Hepatocyte (in vitro differentiated cells): ENCODE measurements at regions not wholly inside any gene's neighbourhood (a gene's known extent, or its start where the extent isn't known, plus 50 kb on each side); places are given as distances from the start of the nearest gene placed in this dataset.
"Not testable (repeated sequence)": the region's sequence is repeated elsewhere in the genome, so short reads cannot be mapped to it uniquely, and the experiment has no call there.

Experiments
- DNase-seq: peaks from one replicate; pipeline ENCODE4 v3.0.0-alpha.2; 2016; ENCODE audit warnings: low spot score
- H2AFZ ChIP-seq: fragments of 200-600 bp; sonication (generic); 2 replicates; pipeline ENCODE4 v1.6.0; 2016; ENCODE audit warnings: antibody characterized with exemption, mild to moderate bottlenecking
- H3K27ac ChIP-seq: fragments of 200-600 bp; sonication (generic); 2 replicates; pipeline ENCODE4 v1.5.1; 2016; ENCODE audit warnings: mild to moderate bottlenecking
- H3K27me3 ChIP-seq: fragments of 200-600 bp; sonication (generic); 2 replicates; pipeline ENCODE4 v1.6.1; 2016
- H3K36me3 ChIP-seq: fragments of 200-600 bp; sonication (generic); replicated peaks from 2 replicates; pipeline ENCODE4 v1.5.1; 2016; ENCODE audit warnings: low read depth; ENCODE audit not compliant: insufficient read depth
- H3K4me1 ChIP-seq: fragments of 200-600 bp; sonication (generic); 2 replicates; pipeline ENCODE4 v1.5.1; 2016; ENCODE audit warnings: mild to moderate bottlenecking, moderate library complexity; ENCODE audit not compliant: insufficient read depth
- H3K4me2 ChIP-seq: fragments of 200-600 bp; sonication (generic); 2 replicates; pipeline ENCODE4 v1.6.0; 2016
- H3K4me3 ChIP-seq: fragments of 200-600 bp; sonication (generic); 2 replicates; pipeline ENCODE4 v1.5.1; 2016; ENCODE audit warnings: mild to moderate bottlenecking
- H3K79me2 ChIP-seq: fragments of 200-600 bp; sonication (generic); 2 replicates; pipeline ENCODE4 v1.6.0; 2017; ENCODE audit warnings: mild to moderate bottlenecking
- H3K9me2 ChIP-seq: fragments of 200-600 bp; sonication (generic); replicated peaks from 2 replicates; pipeline ENCODE4 v1.6.0; 2017; ENCODE audit warnings: mild to moderate bottlenecking; ENCODE audit not compliant: insufficient read depth
- H3K9me3 ChIP-seq: fragments of 200-600 bp; sonication (generic); 2 replicates; pipeline ENCODE4 v1.5.1; 2016; ENCODE audit warnings: low read depth, mild to moderate bottlenecking
- H4K20me1 ChIP-seq: fragments of 200-600 bp; sonication (generic); 2 replicates; pipeline ENCODE4 v1.6.0; 2016; ENCODE audit warnings: mild to moderate bottlenecking; ENCODE audit not compliant: insufficient read depth, poor library complexity, severe bottlenecking
- CTCF ChIP-seq: fragments of 200-600 bp; sonication (generic); IDR thresholded peaks from 2 replicates; pipeline ENCODE4 v1.5.1; 2016; ENCODE audit warnings: antibody characterized with exemption, mild to moderate bottlenecking; ENCODE audit not compliant: poor library complexity
- EZH2 ChIP-seq: fragments of 200-600 bp; sonication (generic); IDR thresholded peaks from 2 replicates; pipeline ENCODE4 v1.6.1; 2016; ENCODE audit warnings: antibody characterized with exemption, mild to moderate bottlenecking, borderline replicate concordance
- EZH2phosphoT487 ChIP-seq: fragments of 200-600 bp; sonication (generic); IDR thresholded peaks from one replicate; pipeline ENCODE4 v1.6.1; 2018; ENCODE audit warnings: antibody characterized with exemption, mild to moderate bottlenecking, low read depth, moderate library complexity; ENCODE audit not compliant: unreplicated experiment, severe bottlenecking
- WGBS: methylation state at CpG from one replicate; pipeline ENCODE4 v1.1.6; 2016; ENCODE audit warnings: low lambda C conversion rate; ENCODE audit errors: missing lambda C conversion rate; 5-methylcytosine and 5-hydroxymethylcytosine counted together

DNA sequence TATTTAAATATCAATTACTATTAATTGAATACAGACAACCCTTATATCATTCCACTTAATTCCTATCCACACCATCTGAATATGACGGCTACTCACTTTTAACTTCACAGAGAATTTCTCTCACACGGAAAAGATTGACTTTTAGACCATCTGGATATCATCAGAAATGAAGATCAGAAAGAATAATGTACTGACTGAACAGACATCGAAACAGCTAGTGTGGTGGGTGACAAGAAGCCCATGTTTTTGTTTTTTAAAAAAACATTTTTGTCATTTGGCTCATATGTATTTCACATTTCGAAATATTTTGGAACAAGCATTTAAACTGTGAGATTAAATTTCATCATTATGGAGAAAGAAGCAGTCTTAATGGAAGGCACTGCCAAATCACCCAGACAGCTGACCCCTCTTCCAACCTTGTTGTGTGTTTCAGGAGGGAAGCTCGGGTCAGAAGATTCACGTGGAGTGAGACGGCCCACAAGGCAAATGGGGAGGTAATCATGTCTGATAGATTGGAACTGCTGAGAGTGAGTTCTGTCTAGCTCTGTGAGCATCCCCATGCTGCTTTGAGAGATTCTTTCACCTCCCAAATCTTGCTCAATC is 204.2 kb upstream of the RASGEF1B start:
- H2AFZ ChIP-seq: no peak overlapping the region

GRCh38 chr4:81673961-81674360 is 202.3 kb upstream of the RASGEF1B start:
- TF ChIP-seq EZH2phosphoT487 (no peak), EZH2 (no peak), CTCF (no peak)
- 72% methylated on average over 4 of the region's 4 CpGs for WGBS
- no peak overlapping the region for H3K27ac ChIP-seq

More for the DNA sequence above, 204.2 kb upstream of the RASGEF1B start:
- no peaks in the 10 kb centered on the region for H3K4me1 ChIP-seq
- no peaks in the 10 kb centered on the region for H3K79me2 ChIP-seq
- DNase-seq: no peak
- no peaks in the 10 kb centered on the region for H3K9me2 ChIP-seq
- H3K27me3 ChIP-seq: no peaks in the 10 kb centered on the region
- 72% methylated on average over 7 of the region's 7 CpGs for WGBS
- H4K20me1 ChIP-seq: no peaks in the 10 kb centered on the region
- H3K36me3 ChIP-seq: no peaks in the 10 kb centered on the region
- TF ChIP-seq EZH2: no peak
- TF ChIP-seq EZH2phosphoT487: no peak
- TF ChIP-seq CTCF: no peak
- H3K9me3 ChIP-seq: no peaks in the 10 kb centered on the region
- no peak overlapping the region for H3K4me2 ChIP-seq
- H3K4me3 ChIP-seq: no peak overlapping the region
- H3K27ac ChIP-seq: peak overlapping the region; percentile 57

DNA sequence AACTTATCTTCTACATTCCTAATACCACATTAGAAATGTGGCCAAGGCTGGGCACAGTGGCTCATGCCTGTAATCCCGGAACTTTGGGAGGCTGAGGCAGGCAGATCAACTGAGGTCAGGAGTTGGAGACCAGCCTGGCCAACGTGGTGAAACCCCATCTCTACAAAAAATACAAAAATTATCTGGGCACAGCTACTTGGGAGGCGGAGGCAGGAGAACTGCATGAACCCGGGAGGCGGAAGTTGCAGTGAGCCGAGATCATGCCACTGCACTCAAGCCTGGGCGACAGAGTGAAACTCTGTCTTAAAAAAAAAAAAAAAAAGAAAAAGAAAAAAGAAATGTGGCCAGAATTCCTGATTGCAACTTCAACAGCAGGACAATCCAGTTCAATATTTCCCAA is 196.6 kb upstream of the RASGEF1B start:
- H4K20me1 ChIP-seq, H3K27me3 ChIP-seq, H3K79me2 ChIP-seq, H3K4me3 ChIP-seq, H3K36me3 ChIP-seq, DNase-seq, H3K4me2 ChIP-seq, H2AFZ ChIP-seq, H3K9me2 ChIP-seq, H3K27ac ChIP-seq, H3K4me1 ChIP-seq, H3K9me3 ChIP-seq: not testable (repeated sequence)
- WGBS: 86% methylated on average over 7 of the region's 7 CpGs

More at GRCh38 chr4:81673961-81674360, 202.3 kb upstream of the RASGEF1B start:
- H3K9me3 ChIP-seq: no peaks in the 10 kb centered on the region
- no peaks in the 10 kb centered on the region for H4K20me1 ChIP-seq
- no peaks in the 10 kb centered on the region for H3K9me2 ChIP-seq
- H3K4me1 ChIP-seq: no peaks in the 10 kb centered on the region
- H3K4me3 ChIP-seq: no peak overlapping the region
- H3K36me3 ChIP-seq: no peaks in the 10 kb centered on the region
- H3K79me2 ChIP-seq: no peaks in the 10 kb centered on the region
- H2AFZ ChIP-seq: no peak overlapping the region
- no peak for DNase-seq
- H3K27me3 ChIP-seq: no peaks in the 10 kb centered on the region
- H3K4me2 ChIP-seq: no peak overlapping the region

GRCh38 chr4:81667539-81667938 is 195.8 kb upstream of the RASGEF1B start:
- H3K79me2 ChIP-seq: no peaks in the 10 kb centered on the region
- DNase-seq: no peak
- no peaks in the 10 kb centered on the region for H3K4me1 ChIP-seq
- H3K36me3 ChIP-seq: no peaks in the 10 kb centered on the region
- no peak overlapping the region for H3K27ac ChIP-seq
- H3K9me2 ChIP-seq: no peaks in the 10 kb centered on the region
- H2AFZ ChIP-seq: no peak overlapping the region
- H3K4me2 ChIP-seq: no peak overlapping the region
- WGBS: 65% methylated on average over 2 of the region's 2 CpGs
- TF ChIP-seq CTCF: no peak
- no peak for TF ChIP-seq EZH2
- no peak for TF ChIP-seq EZH2phosphoT487
- H3K9me3 ChIP-seq: no peaks in the 10 kb centered on the region
- H3K4me3 ChIP-seq: no peak overlapping the region
- H3K27me3 ChIP-seq: no peaks in the 10 kb centered on the region
- no peaks in the 10 kb centered on the region for H4K20me1 ChIP-seq
